ENCODE measurements at regions not wholly inside any gene's neighbourhood (a gene's known extent, or its start where the extent isn't known, plus 50 kb on each side); places are given as distances from the start of the nearest gene placed in this dataset.

GRCh38 chr9:124179196-124180071 is 78.3 kb upstream of the NEK6 start:
- DNase-seq (ENCODE audit: low spot score) = no peak

- DNase-seq (ENCODE audit: low spot score) = no peak
These were observed 77.2 kb upstream of the NEK6 start for GRCh38 chr9:124180557-124180956.

GRCh38 chr9:124182741-124183140 is 75.0 kb upstream of the NEK6 start:
- DNase-seq (ENCODE audit: low spot score) = no peak

GRCh38 chr9:124183772-124184171 is 74.0 kb upstream of the NEK6 start:
- no peak for DNase-seq (ENCODE audit: low spot score)

GRCh38 chr9:124185413-124185812 is 72.3 kb upstream of the NEK6 start:
- no peak for DNase-seq (ENCODE audit: low spot score)

GRCh38 chr9:124187311-124187710 is 70.4 kb upstream of the NEK6 start:
- no peak for DNase-seq (ENCODE audit: low spot score)

- no peak for DNase-seq (ENCODE audit: low spot score)
These were observed 69.2 kb upstream of the NEK6 start for GRCh38 chr9:124188331-124189110.

- DNase-seq (ENCODE audit: low spot score) = no peak
These were observed 67.0 kb upstream of the NEK6 start for GRCh38 chr9:124190761-124191160.

GRCh38 chr9:124191691-124192395 is 65.9 kb upstream of the NEK6 start:
- DNase-seq (ENCODE audit: low spot score) = no peak

GRCh38 chr9:124196814-124197176 is 61.0 kb upstream of the NEK6 start:
- no peak for DNase-seq (ENCODE audit: low spot score)

GRCh38 chr9:124197177-124198095 is 60.3 kb upstream of the NEK6 start:
- no peak for DNase-seq (ENCODE audit: low spot score)

- DNase-seq (ENCODE audit: low spot score) = no peak
These were observed 59.4 kb upstream of the NEK6 start for GRCh38 chr9:124198331-124198730.

GRCh38 chr9:124198948-124199347 is 58.8 kb upstream of the NEK6 start:
- DNase-seq (ENCODE audit: low spot score) = no peak

- no peak for DNase-seq (ENCODE audit: low spot score)
These were observed 58.3 kb upstream of the NEK6 start for GRCh38 chr9:124199474-124199873.

GRCh38 chr9:124202447-124202971 is 55.2 kb upstream of the NEK6 start:
- no peak for DNase-seq (ENCODE audit: low spot score)

- no peak for DNase-seq (ENCODE audit: low spot score)
These were observed 51.9 kb upstream of the NEK6 start for GRCh38 chr9:124205686-124206352.

- DNase-seq (ENCODE audit: low spot score) = no peak
These were observed 51.4 kb upstream of the NEK6 start for GRCh38 chr9:124206391-124206790.

Measured in ecto neural progenitor cell (in vitro differentiated cells).